ENCODE measurements at regions not wholly inside any gene's neighbourhood (a gene's known extent, or its start where the extent isn't known, plus 50 kb on each side); places are given as distances from the start of the nearest gene placed in this dataset.

GRCh38 chr12:127300075-127300474, 966.9 kb upstream of the TMEM132C start:
- DNase-seq: no peak

DNA sequence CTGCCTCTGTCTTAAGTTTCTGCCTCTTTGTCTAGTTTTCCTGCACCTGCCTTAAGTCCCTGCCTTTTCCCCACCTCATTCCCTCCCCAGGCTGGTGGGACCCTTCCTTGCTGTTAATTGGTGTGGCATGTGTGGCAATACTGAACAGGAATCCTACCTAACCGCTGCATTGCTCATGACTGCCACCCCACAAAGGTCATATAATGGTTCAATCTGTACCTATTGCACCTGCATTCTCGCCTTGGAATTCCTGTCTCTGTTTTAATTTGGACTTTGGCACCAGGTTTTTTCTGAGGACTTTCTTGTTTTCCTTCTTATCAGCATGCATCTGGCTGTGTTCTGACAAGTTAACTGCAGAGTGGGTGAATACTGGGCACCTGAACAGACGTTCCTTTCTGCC, 966.2 kb upstream of the TMEM132C start:
- DNase-seq: no peak

DNA sequence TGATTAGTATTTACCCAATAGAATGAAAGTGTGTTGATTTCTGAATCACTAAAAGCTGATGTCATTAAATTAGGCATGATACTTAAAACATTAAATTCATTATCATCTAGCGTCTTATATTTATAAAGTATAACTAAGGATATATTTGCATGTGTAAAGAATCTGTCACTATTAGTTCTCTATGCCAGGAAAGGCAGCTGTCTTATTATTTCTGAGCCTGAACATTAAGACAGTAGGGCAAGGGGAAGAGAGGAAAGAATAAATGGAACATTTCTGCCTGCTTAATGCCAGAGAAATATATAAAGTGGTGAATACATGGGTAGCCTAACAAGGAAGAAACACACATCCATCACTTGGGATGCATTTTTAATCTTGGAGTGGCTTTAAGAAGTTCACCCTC, 965.1 kb upstream of the TMEM132C start:
- DNase-seq: no peak

- no peak for DNase-seq
Measured at GRCh38 chr12:127304751-127305725, 961.9 kb upstream of the TMEM132C start.

DNA sequence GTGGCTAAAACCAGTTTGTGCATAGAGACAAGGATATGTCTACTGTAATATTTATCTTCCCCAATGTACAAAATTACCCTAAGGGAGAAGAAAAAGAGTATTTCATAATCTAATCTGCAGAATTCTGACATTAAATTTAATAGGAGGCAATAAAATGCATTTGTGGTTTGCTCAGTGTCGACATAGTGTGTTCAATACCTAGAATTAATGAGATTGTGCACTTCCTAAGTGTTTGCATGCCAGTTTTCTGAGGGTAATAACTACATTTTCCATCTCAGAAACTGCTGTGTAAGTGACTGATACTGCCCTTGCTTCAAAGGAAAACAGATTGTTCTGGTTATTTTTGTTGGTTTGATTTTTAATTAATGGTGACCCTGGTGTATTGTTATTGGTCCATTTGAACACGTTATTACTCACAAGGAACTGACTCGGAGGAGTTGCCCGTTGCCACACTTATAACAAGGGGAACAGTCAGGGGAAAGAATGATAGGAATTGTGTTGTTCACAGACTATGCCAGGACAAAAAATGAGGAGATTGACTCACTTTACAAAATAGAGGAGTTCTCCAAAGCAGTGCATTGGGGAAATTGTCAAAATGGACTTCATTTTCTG, 960.3 kb upstream of the TMEM132C start:
- no peak for DNase-seq

DNA sequence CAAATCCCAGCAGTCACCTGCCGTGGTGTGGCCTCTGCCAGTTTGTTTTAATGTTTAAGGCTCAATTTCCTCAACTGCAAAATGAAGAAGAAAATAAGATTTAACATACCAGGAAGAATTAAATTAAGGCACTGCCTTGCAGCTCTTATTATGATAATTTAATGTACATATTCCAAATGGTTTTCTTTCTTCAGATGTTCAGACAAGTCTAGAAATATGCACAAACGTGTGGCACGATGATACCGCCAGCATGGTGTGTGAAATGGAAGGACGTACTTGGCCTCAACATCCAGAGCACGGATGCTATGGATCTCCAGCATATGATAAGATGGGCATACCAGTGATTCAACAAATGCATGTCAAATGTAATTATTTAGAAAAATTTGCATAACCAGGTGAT, 959.4 kb upstream of the TMEM132C start:
- no peak for DNase-seq

GRCh38 chr12:127308148-127308547, 958.8 kb upstream of the TMEM132C start:
- DNase-seq: no peak

GRCh38 chr12:127310548-127310947, 956.4 kb upstream of the TMEM132C start:
- DNase-seq: no peak

- DNase-seq: no peak
Measured at GRCh38 chr12:127311720-127312364, 955.1 kb upstream of the TMEM132C start.

DNA sequence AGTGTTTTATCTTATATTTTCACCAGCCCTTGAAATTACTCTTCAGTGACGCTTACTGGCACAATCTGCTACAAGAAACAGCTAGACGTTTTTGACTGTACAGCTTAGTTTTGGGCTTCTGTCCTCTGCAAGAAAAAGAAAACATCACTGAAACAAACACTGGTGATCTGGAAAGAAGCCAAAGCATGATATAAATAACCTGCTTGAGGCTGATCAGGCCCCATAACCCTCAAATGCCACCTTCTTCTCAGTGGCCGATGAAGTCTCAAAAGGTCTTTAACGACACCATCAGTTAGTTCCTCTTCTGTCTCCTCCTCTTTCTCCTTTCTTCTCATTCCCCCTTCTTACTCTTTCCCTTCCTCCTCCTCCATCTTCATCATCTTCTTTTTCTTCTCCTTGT, 942.3 kb upstream of the TMEM132C start:
- no peak for DNase-seq

DNA sequence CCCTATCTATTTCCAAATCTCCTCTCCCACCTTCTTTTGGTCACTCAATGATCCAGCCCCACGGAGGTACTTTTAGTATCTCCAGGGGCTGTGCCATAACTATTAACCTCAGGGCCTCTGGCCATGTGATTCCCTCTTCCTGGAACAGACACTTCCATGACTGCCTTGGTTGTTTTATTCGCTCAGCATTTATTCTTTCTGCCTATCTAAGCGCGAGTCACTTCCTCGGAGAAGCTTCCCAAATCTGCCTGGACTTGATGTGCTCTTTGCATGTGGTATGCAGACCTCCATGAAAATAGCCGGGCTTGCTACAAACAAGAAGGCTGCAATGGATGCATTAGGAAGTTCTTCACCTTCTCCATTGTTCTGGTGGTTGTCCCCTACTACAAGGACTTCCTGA, 939.0 kb upstream of the TMEM132C start:
- DNase-seq: no peak

GRCh38 chr12:127328867-127329266, 938.1 kb upstream of the TMEM132C start:
- DNase-seq: no peak

DNA sequence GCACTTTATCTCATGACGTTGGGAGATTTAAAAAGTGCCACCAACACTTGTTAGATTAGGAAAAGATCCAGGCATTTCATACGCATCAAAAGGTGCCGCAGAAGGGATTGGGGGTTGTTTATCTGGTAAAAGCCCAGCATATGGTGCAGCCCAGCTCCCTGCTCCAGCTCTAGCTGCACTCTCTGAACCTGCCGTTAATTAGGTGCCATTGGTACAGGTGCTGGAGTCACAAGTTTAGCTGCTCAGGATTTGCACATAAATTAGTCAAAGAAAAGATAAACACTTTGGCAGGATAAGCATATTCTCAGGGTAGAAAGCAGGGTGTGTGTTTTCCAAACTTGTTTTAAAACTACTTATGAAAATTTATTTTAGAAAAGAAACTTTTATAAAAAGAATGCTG, 932.6 kb upstream of the TMEM132C start:
- DNase-seq: no peak

DNA sequence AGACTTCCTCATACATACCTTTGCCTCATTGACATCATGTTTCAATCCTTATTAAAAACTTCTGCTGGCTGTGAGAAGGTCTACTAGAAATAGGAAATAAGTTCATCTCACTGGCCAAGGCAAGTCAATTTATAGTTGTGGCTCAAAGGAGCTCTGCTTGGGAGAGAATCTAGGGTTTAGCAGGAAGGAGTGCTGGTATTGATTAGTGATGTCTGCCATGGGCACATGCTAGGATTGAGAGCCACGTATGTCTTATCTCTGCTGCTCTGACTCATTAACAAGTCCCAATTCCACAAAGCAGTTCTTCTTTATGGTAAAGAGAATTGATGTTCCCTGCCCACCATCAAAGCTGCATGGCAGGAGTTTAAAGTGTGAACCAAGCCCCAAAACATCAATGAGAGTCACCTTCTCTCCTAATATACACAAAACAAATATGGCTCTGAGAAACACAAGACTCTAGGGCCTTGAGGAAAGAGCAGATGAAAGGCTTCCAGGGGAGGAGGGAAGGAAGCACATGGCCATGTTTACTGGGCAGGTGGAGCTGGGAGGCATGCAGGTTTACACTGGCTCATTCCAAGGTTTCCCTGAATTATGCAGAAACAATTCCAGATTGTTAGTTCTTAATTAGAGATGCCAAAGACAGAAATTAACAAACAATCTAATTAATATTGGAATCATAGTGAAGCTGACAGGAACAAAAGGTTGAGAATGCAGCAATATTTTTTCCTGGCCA, 931.9 kb upstream of the TMEM132C start:
- DNase-seq: no peak

GRCh38 chr12:127336416-127336815, 930.6 kb upstream of the TMEM132C start:
- DNase-seq: no peak

GRCh38 chr12:127339065-127339464, 927.9 kb upstream of the TMEM132C start:
- DNase-seq: no peak

- DNase-seq: no peak
Measured at GRCh38 chr12:127340381-127340780, 926.6 kb upstream of the TMEM132C start.

- DNase-seq: no peak
Measured at GRCh38 chr12:127342861-127343260, 924.1 kb upstream of the TMEM132C start.

DNA sequence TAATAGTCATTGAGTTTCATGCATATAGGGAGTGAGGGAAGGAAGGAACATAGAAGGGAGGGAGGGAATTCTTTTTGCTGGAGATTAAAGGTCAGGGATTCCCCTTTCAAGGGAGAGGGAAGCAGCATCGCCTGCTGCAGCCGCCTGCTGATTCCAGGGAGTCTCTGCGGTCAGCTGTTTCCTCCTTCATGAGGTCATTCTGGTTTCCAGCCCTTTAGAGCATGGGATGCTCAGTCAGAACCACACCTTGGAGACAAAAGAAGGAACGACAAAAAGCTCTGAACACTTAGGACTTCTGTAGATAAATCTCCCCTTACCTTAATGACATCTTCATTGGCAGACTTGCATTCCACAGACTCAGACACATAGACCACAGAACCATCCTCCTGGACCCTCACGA, 923.0 kb upstream of the TMEM132C start:
- DNase-seq: no peak

DNA sequence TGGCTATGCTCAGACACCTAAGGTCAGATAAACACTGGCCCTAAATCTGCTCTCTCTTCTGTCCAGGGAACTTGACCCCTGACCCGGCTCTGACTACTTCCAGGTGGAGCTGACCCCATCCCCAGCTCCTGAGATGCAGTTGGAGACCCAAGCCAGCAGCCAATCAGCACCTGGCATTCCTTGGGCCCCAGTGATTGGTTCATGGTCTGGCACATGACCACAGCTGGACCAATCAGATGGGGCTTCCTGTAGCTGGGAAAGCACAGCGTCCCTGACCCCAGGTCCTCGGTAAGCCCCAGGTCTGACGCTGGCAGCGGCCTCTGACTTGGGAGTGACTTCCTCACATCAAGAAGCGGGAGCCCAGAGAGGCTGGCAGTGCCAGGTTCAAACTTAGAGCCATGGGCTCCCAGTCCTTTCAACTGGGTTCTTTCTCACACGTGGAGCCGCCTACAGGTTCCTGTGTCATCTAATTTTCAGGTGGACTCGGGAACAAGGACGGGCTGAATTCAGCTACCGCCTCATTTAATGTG, 915.4 kb upstream of the TMEM132C start:
- DNase-seq: no peak

GRCh38 chr12:127355061-127355841, 911.7 kb upstream of the TMEM132C start:
- no peak for DNase-seq

DNA sequence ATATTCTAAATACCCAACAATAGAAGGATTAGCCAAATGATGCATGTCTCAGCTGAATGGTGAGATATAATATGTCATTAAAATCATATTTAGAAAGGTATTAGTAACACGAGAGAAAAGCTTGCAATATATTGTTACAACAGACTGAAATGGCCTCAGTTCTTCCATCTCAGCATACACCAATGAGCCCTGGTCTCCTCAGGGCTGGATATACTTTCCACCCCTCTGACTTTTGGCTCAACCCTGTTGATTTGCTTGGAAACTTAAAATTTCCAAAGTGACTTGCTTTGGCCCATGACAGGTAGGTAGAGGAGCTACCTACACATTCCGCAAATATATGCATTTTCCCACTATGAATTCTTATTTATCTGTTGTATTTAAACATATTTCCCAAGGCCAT, 908.1 kb upstream of the TMEM132C start:
- no peak for DNase-seq

All from GF-D8 (cell line).